A549 (cell line): ENCODE measurements at regions not wholly inside any gene's neighbourhood (a gene's known extent, or its start where the extent isn't known, plus 50 kb on each side); places are given as distances from the start of the nearest gene placed in this dataset.

Experiments used
- BHLHE40 ChIP-seq: IDR thresholded peaks from 2 replicates; pipeline ENCODE4 v1.6.1; 2012; ENCODE audit warnings: low read depth, low read length, inconsistent platforms
- CTCF ChIP-seq: fragments of >200 bp; sonication (Bioruptor Twin); formaldehyde crosslinking; IDR thresholded peaks from 3 replicates; pipeline ENCODE4 v1.5.1; 2016
- KDM5A ChIP-seq: fragments of 200-600 bp; sonication (generic); IDR thresholded peaks from 2 replicates; pipeline ENCODE4 v1.6.1; 2016; ENCODE audit warnings: antibody characterized with exemption, mild to moderate bottlenecking
- MAFK ChIP-seq: fragments of 450-650 bp; IDR thresholded peaks from 2 replicates; pipeline ENCODE4 v1.6.1; 2014; ENCODE audit not compliant: partially characterized antibody
- USF2 ChIP-seq: fragments of 450-650 bp; IDR thresholded peaks from 2 replicates; pipeline ENCODE4 v1.6.1; 2014; ENCODE audit warnings: antibody characterized with exemption

GRCh38 chrX:37918703-37919102 lies 71.3 kb upstream of the DYNLT3 start:
- TF ChIP-seq KDM5A (no peak), BHLHE40 (no peak), CTCF (no peak), USF2 (no peak), MAFK (no peak)
